Left lung (tissue), 4 donors: ENCODE measurements at regions not wholly inside any gene's neighbourhood (a gene's known extent, or its start where the extent isn't known, plus 50 kb on each side); places are given as distances from the start of the nearest gene placed in this dataset.

Experiments used
- ATAC-seq: fragments of 200-7000 bp; cut with Tn5 transposase; one replicate; pipeline ENCODE4 v1.9.1; 2020; ENCODE audit warnings: moderate library complexity
- DNase-seq, 4 donors: peaks; one replicate each; pipeline ENCODE4 v3.0.0-alpha.2; 2013 to 2020
- H3K27ac ChIP-seq, 2 donors: fragments of 200-600 bp; sonication (generic) in 1 of 2; one replicate each; pipeline versions ENCODE4 v1.5.0 to v1.8.0; 2020 to 2021
- H3K27me3 ChIP-seq, 2 donors: fragments of 200-600 bp; sonication (generic) in 1 of 2; one replicate each; pipeline versions ENCODE4 v1.5.0 to v1.8.0; 2020 to 2021
- H3K36me3 ChIP-seq, 2 donors: fragments of 200-600 bp; sonication (generic) in 1 of 2; one replicate each; pipeline versions ENCODE4 v1.5.0 to v1.8.0; 2020 to 2021
- H3K4me1 ChIP-seq, 2 donors: fragments of 200-600 bp; one replicate each; pipeline ENCODE4 v1.8.0; 2021
- H3K4me3 ChIP-seq, 2 donors: fragments of 200-600 bp; sonication (generic) in 1 of 2; one replicate each; pipeline versions ENCODE4 v1.5.0 to v1.8.0; 2020 to 2021; ENCODE audit warnings: mild to moderate bottlenecking in 1 of 2
- H3K9me3 ChIP-seq, 2 donors: fragments of 200-600 bp; sonication (generic) in 1 of 2; one replicate each; pipeline versions ENCODE4 v1.5.0 to v1.8.0; 2020 to 2021
- CTCF ChIP-seq, 2 donors: fragments of 200-600 bp; sonication (generic) in 1 of 2; IDR thresholded peaks; one replicate each; pipeline versions ENCODE4 v1.5.0 to v1.8.0; 2021; ENCODE audit warnings: antibody characterized with exemption in 2 of 2
- intact Hi-C, 2 donors: fragments of 100-400 bp; cut with DNase I; formaldehyde crosslinking; loops; one replicate each; pipeline versions ENCODE4 v1.11.2 to v1.14.2; 2022
- donor health status: DM: no; HTN: yes; CAD: no.
- donor health status: DM: no; HTN: no; CAD: no.

GRCh38 chr3:76035117-76035516 is 249.8 kb upstream of the ZNF717 start:
- H3K9me3 ChIP-seq = peaks cover 0 to 5% of the 10 kb centered on the region in 2 donors
- no peaks in the 10 kb centered on the region for H3K4me1 ChIP-seq
- no peak for DNase-seq
- no peak overlapping the region for H3K27ac ChIP-seq
- no peaks in the 10 kb centered on the region for H3K27me3 ChIP-seq
- intact Hi-C loops = no loop called here
- no peak for ATAC-seq
- H3K36me3 ChIP-seq = no peaks in the 10 kb centered on the region
- TF ChIP-seq CTCF (IDR thresholded peaks at IDR 0.05) = no peak
- no peak overlapping the region for H3K4me3 ChIP-seq

- H3K4me1 ChIP-seq = no peaks in the 10 kb centered on the region
- no peaks in the 10 kb centered on the region for H3K27me3 ChIP-seq
- DNase-seq (no peak), ATAC-seq (no peak)
- no peaks in the 10 kb centered on the region for H3K36me3 ChIP-seq
- no peak overlapping the region for H3K27ac ChIP-seq
- intact Hi-C loops = no loop called here
- no peak overlapping the region for H3K4me3 ChIP-seq
- peaks cover 0 to 3% of the 10 kb centered on the region in 2 donors for H3K9me3 ChIP-seq
- TF ChIP-seq CTCF (IDR thresholded peaks at IDR 0.05) = no peak
Observed at GRCh38 chr3:76038949-76039348, 253.6 kb upstream of the ZNF717 start.

DNA sequence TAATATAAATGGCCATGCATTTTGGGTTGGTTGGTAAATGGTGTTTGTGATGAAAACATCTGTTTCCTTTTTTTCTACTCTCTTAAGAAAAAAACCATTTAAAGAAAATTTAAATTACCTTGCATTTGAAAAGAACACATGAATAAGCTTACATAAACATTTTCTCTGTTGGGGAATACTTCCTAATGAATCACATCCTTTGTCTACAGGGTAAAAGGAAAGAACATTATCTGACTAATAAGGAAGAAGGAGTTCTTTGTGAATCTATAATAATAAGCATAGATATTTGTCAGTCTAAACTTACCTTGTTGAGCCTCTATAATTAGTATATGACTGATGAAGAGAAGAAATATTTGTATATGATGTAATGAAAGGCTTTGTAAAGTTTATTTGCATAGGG is 254.1 kb upstream of the ZNF717 start:
- no peak for ATAC-seq
- no peak for TF ChIP-seq CTCF (IDR thresholded peaks at IDR 0.05)
- Histone ChIP-seq H3K27ac (no peak overlapping the region), H3K4me3 (no peak overlapping the region), H3K4me1 (no peaks in the 10 kb centered on the region), H3K36me3 (no peaks in the 10 kb centered on the region), H3K27me3 (no peaks in the 10 kb centered on the region), H3K9me3 (peaks cover 0 to 3% of the 10 kb centered on the region in 2 donors)
- intact Hi-C loops = no loop called here
- no peak for DNase-seq

- H3K4me1 ChIP-seq = no peaks in the 10 kb centered on the region
- no peaks in the 10 kb centered on the region for H3K36me3 ChIP-seq
- peaks cover 0 to 3% of the 10 kb centered on the region in 2 donors for H3K9me3 ChIP-seq
- ATAC-seq = no peak
- H3K27ac ChIP-seq = no peak overlapping the region
- no peaks in the 10 kb centered on the region for H3K27me3 ChIP-seq
- H3K4me3 ChIP-seq = no peak overlapping the region
- DNase-seq = no peak
- intact Hi-C loops = no loop called here
- no peak for TF ChIP-seq CTCF (IDR thresholded peaks at IDR 0.05)
Observed at GRCh38 chr3:76040946-76041345, 255.6 kb upstream of the ZNF717 start.

DNA sequence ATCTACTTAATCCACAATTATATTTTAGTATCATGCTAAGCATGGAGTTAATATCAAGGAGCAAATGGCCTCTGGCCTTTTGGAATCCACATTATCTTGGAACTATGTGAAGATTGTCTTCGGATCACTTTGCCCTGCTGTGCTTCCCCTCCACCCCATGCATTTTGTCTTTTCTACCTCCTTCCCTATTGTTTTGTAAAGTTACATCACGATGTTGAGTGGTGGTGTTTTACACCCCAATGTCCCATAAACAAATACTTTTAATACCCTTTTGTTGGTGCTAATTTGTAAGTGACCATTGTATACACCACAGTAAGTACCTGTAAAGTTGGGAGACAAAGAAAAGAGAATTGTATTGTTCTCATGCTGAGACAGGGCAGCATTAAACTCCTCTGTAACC is 258.4 kb upstream of the ZNF717 start:
- H3K4me3 ChIP-seq = no peak overlapping the region
- H3K4me1 ChIP-seq = no peaks in the 10 kb centered on the region
- DNase-seq (no peak), ATAC-seq (no peak)
- H3K36me3 ChIP-seq = no peaks in the 10 kb centered on the region
- intact Hi-C loops = no loop called here
- TF ChIP-seq CTCF (IDR thresholded peaks at IDR 0.05) = no peak
- no peaks in the 10 kb centered on the region for H3K27me3 ChIP-seq
- no peaks in the 10 kb centered on the region for H3K9me3 ChIP-seq
- no peak overlapping the region for H3K27ac ChIP-seq
